PC-3 (cell line): ENCODE measurements at regions not wholly inside any gene's neighbourhood (a gene's known extent, or its start where the extent isn't known, plus 50 kb on each side); places are given as distances from the start of the nearest gene placed in this dataset.

Source experiments
- EZH2phosphoT487 ChIP-seq: fragments of 300-600 bp; sonication (generic); IDR thresholded peaks from 2 replicates; pipeline ENCODE4 v1.6.1; 2018; ENCODE audit warnings: mild to moderate bottlenecking, antibody characterized with exemption, low read length, borderline replicate concordance
- TF ChIP-seq, protein P1 (sequence below): fragments of 300-600 bp; sonication (generic); conservative IDR thresholded peaks from 2 replicates; pipeline ENCODE4 v1.5.1; 2017; ENCODE audit warnings: antibody characterized with exemption, low read depth, mild to moderate bottlenecking, low read length

DNA sequence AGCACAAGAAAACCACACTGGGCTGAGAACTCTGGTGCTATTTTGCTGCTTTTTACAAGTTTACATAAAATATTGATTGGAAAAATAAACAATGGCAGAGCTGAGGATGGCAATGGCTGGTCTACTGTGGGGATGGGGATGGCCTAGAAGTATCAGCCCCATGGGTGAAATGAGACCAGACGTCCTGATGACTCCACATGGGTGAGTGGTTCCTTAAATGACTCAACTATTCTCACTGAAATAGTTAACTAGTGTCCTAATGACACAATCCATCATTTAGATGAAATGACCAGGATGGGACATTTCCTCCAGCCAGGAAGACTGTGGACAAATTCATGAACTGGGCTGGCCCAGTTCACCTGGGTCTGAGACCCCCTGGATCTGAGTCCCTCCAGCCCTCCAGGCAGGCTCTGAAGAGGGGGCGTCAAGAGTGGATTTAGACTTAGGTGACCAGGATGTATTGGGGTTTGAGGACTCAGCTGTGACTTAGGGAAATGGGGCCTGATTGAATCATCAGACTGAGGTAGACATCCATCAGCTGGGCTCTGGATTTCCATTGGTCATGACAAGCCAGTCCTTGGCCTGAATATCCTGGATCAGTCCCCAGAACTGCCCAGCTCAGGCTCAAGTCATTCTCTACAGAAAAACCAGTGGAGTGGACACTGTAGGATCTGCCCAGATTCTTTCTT lies 98.2 kb upstream of the IGLL5 start:
- no peak for TF ChIP-seq EZH2phosphoT487
- TF ChIP-seq, protein P1, sequence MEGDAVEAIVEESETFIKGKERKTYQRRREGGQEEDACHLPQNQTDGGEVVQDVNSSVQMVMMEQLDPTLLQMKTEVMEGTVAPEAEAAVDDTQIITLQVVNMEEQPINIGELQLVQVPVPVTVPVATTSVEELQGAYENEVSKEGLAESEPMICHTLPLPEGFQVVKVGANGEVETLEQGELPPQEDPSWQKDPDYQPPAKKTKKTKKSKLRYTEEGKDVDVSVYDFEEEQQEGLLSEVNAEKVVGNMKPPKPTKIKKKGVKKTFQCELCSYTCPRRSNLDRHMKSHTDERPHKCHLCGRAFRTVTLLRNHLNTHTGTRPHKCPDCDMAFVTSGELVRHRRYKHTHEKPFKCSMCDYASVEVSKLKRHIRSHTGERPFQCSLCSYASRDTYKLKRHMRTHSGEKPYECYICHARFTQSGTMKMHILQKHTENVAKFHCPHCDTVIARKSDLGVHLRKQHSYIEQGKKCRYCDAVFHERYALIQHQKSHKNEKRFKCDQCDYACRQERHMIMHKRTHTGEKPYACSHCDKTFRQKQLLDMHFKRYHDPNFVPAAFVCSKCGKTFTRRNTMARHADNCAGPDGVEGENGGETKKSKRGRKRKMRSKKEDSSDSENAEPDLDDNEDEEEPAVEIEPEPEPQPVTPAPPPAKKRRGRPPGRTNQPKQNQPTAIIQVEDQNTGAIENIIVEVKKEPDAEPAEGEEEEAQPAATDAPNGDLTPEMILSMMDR, result no peak
